ENCODE measurements at regions not wholly inside any gene's neighbourhood (a gene's known extent, or its start where the extent isn't known, plus 50 kb on each side); places are given as distances from the start of the nearest gene placed in this dataset.

GRCh38 chr14:22255017-22255950 is 333.7 kb downstream of the DAD1 start:
- H3K27ac ChIP-seq = no peak overlapping the region

GRCh38 chr14:22252686-22253085 is 336.3 kb downstream of the DAD1 start:
- intact Hi-C loops (cut with DNase I) = no loop called here
- peak in 4 of 7 donors; percentile 7 to 37 (median 24) for DNase-seq
- Histone ChIP-seq H3K9me3 (replicated peaks in 1 of 3) (no peaks in the 10 kb centered on the region), H3K4me3 (no peak overlapping the region), H3K27me3 (no peaks in the 10 kb centered on the region), H3K27ac (no peak overlapping the region), H3K4me1 (replicated peaks in 1 of 2) (no peaks in the 10 kb centered on the region), H3K36me3 (replicated peaks in 1 of 2) (no peaks in the 10 kb centered on the region)
- no peak for TF ChIP-seq CTCF (IDR thresholded peaks at IDR 0.05)
- 19 to 23% (median 22%) methylated on average over 4 of the region's 4 CpGs for WGBS, 4 donors

More at GRCh38 chr14:22255017-22255950, 333.7 kb downstream of the DAD1 start:
- H3K36me3 ChIP-seq (replicated peaks in 1 of 2) = no peaks in the 10 kb centered on the region
- intact Hi-C loops (cut with DNase I) = no loop called here
- H3K27me3 ChIP-seq = no peaks in the 10 kb centered on the region
- TF ChIP-seq CTCF (IDR thresholded peaks at IDR 0.05) = no peak
- no peak for TF ChIP-seq POLR2A (IDR thresholded peaks at IDR 0.05)
- no peaks in the 10 kb centered on the region for H3K4me1 ChIP-seq (replicated peaks in 1 of 2)
- no peak for DNase-seq
- no peak overlapping the region for H3K4me3 ChIP-seq
- no peaks in the 10 kb centered on the region for H3K9me3 ChIP-seq (replicated peaks in 1 of 3)
- WGBS, 4 donors = 63 to 75% (median 71%) methylated on average over 5 of the region's 5 CpGs

GRCh38 chr14:22251090-22251489 is 337.9 kb downstream of the DAD1 start:
- Histone ChIP-seq H3K4me3 (no peak overlapping the region), H3K9me3 (replicated peaks in 1 of 3) (no peaks in the 10 kb centered on the region), H3K27me3 (no peaks in the 10 kb centered on the region), H3K4me1 (replicated peaks in 1 of 2) (no peaks in the 10 kb centered on the region), H3K36me3 (replicated peaks in 1 of 2) (no peaks in the 10 kb centered on the region), H3K27ac (no peak overlapping the region)
- 35 to 86% (median 56%) methylated on average over 1 of the region's 1 CpG for WGBS, 4 donors
- TF ChIP-seq CTCF (IDR thresholded peaks at IDR 0.05) (no peak), POLR2A (IDR thresholded peaks at IDR 0.05) (no peak)
- no peak for DNase-seq
- intact Hi-C loops (cut with DNase I) = no loop called here

- Histone ChIP-seq H3K4me1 (replicated peaks in 1 of 2) (no peaks in the 10 kb centered on the region), H3K27me3 (no peaks in the 10 kb centered on the region), H3K36me3 (replicated peaks in 1 of 2) (no peaks in the 10 kb centered on the region), H3K4me3 (no peak overlapping the region), H3K9me3 (replicated peaks in 1 of 3) (no peaks in the 10 kb centered on the region), H3K27ac (no peak overlapping the region)
- intact Hi-C loops (cut with DNase I) = no loop called here
- no peak for DNase-seq
- 64 to 77% (median 72%) methylated on average over 4 of the region's 4 CpGs for WGBS, 4 donors
- TF ChIP-seq POLR2A (IDR thresholded peaks at IDR 0.05) (no peak), CTCF (IDR thresholded peaks at IDR 0.05) (no peak)
Observed at GRCh38 chr14:22249770-22250169, 339.3 kb downstream of the DAD1 start.

All from adrenal gland (tissue), 9 donors.